Liver (tissue), 2 donors: ENCODE measurements at regions not wholly inside any gene's neighbourhood (a gene's known extent, or its start where the extent isn't known, plus 50 kb on each side); places are given as distances from the start of the nearest gene placed in this dataset.

ENCODE experiments used
- FOXA1 ChIP-seq: IDR thresholded peaks from 2 replicates; pipeline ENCODE4 v1.6.1; 2016; ENCODE audit warnings: antibody characterized with exemption
- TF ChIP-seq, protein P1 (sequence below): fragments of 150-350 bp; IDR thresholded peaks from 2 replicates; pipeline ENCODE4 v1.5.1; 2017; ENCODE audit warnings: improper control_type of control experiment, low read depth, low read length; ENCODE audit not compliant: missing input control
- donor health status: healthy.

DNA sequence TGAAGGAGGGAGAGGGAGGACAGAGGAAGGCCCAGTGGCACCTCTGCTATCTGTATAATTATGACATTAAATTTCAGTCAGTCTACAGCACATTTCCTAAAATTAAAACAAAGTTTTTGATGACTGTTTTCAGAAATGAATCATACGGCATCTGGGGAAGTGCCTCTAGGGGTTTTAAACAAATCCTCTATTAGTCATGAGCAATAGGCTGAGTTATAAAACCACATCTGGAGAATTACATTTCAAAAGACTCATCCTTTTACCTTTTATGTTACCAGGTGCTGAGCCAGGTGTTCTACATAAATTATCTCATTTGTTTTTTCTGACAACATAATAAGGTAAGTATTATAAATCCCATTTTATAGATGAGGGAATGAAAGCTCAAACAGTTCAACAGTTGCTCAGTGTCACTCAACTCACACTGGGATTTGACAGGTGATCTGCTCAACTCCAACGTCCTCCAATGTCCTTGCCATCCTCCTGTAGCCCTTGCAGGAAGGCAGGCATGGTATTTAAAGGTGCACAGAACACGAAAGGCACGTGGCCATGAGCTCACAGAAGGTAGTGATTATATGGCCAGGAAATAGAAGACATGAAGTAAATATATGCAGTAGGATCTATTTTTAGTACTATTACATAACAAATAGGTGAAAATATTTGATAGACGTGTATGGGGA lies 184.2 kb upstream of the MAN1A1 start:
- no peak for TF ChIP-seq FOXA1
- TF ChIP-seq, protein P1, sequence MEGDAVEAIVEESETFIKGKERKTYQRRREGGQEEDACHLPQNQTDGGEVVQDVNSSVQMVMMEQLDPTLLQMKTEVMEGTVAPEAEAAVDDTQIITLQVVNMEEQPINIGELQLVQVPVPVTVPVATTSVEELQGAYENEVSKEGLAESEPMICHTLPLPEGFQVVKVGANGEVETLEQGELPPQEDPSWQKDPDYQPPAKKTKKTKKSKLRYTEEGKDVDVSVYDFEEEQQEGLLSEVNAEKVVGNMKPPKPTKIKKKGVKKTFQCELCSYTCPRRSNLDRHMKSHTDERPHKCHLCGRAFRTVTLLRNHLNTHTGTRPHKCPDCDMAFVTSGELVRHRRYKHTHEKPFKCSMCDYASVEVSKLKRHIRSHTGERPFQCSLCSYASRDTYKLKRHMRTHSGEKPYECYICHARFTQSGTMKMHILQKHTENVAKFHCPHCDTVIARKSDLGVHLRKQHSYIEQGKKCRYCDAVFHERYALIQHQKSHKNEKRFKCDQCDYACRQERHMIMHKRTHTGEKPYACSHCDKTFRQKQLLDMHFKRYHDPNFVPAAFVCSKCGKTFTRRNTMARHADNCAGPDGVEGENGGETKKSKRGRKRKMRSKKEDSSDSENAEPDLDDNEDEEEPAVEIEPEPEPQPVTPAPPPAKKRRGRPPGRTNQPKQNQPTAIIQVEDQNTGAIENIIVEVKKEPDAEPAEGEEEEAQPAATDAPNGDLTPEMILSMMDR, result no peak
